Activated naive CD4-positive, alpha-beta T cell treated with anti-CD3 and anti-CD28 coated beads, Interleukin-2, amount 50 U/mL, for 24 hours (primary cell): ENCODE measurements at regions not wholly inside any gene's neighbourhood (a gene's known extent, or its start where the extent isn't known, plus 50 kb on each side); places are given as distances from the start of the nearest gene placed in this dataset.
A peak's percentile ranks its signal among the peaks of the same experiment; 100 is the strongest.
"Not testable (repeated sequence)": the region's sequence is repeated elsewhere in the genome, so short reads cannot be mapped to it uniquely, and the experiment has no call there.

Source experiments
- H3K27ac Mint-ChIP-seq: one replicate; pipeline ENCODE4 v1.8.0; 2021; ENCODE audit warnings: mild to moderate bottlenecking, mixed read lengths
- H3K27me3 Mint-ChIP-seq: one replicate; pipeline ENCODE4 v1.8.0; 2021; ENCODE audit warnings: mixed read lengths
- H3K36me3 Mint-ChIP-seq: one replicate; pipeline ENCODE4 v1.8.0; 2021; ENCODE audit warnings: mixed read lengths
- H3K4me1 Mint-ChIP-seq: one replicate; pipeline ENCODE4 v1.8.0; 2021; ENCODE audit warnings: mixed read lengths
- H3K4me3 Mint-ChIP-seq: one replicate; pipeline ENCODE4 v1.8.0; 2021; ENCODE audit warnings: mild to moderate bottlenecking, mixed read lengths
- H3K9me3 Mint-ChIP-seq: one replicate; pipeline ENCODE4 v1.8.0; 2021; ENCODE audit warnings: mixed read lengths

DNA sequence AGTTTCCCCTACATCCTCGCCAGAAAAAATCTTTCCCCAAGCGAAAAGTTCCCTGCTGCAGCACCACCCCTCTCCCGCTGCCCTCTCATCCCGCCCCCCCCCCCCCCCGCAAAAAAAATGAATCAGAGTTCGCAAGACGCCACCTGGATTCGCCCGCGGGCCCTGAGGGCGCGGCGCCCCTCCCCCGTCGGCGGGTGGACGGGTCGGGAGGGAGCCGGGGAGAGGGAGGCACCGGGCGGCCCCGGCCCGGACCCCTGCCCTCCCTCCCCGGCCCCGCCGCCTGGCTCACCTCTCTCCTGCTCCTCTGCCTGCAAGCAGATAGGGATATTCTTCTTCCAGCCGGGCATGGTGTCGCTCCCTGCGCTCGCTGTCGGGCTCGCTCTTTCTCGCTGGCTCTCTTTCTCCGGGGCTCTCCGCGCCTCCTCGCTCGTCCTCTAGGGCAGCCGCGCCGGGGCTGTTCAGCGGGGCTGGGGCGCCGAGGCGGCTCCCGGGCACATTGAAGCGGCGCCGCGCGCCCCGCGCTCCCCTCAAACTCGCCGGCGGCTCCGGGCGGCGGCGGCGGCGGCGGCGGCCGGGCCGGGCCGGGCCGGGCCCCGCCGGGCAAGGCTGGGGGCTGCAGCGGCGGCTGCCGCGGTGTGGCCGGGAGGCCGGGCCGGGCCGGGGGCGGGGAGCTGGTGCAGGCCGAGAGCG, 200.3 kb upstream of the CAND1 start:
- no peaks in the 10 kb centered on the region for H3K9me3 Mint-ChIP-seq
- peaks cover 2% of the 10 kb centered on the region for H3K36me3 Mint-ChIP-seq
- peaks cover 49% of the 10 kb centered on the region for H3K4me1 Mint-ChIP-seq
- no peaks in the 10 kb centered on the region for H3K27me3 Mint-ChIP-seq
- peak overlapping the region; percentile 96 for H3K4me3 Mint-ChIP-seq
- peak overlapping the region; percentile 84 for H3K27ac Mint-ChIP-seq

GRCh38 chr12:67069451-67070306, 199.5 kb upstream of the CAND1 start:
- Mint-ChIP-seq H3K9me3 (no peaks in the 10 kb centered on the region), H3K27me3 (no peaks in the 10 kb centered on the region), H3K36me3 (peaks cover 2% of the 10 kb centered on the region), H3K4me1 (peaks cover 50% of the 10 kb centered on the region), H3K4me3 (peak overlapping the region; percentile 88), H3K27ac (peak overlapping the region; percentile 95)

DNA sequence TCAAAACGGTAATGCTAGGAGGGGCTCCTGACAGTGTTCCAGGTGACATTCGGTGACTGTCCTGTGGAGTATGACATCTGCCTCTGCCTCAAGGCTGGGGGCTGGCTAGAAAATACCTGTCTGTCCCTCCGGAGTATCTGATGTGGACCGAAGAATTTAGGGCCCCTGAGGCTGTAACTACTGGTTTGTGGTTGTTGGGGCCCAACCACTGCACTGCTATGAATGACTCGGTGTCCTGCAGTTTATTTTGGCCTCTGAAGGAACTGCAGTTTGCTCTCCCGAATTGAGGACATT, 198.9 kb upstream of the CAND1 start:
- peaks cover 50% of the 10 kb centered on the region for H3K4me1 Mint-ChIP-seq
- H3K27ac Mint-ChIP-seq: peak overlapping the region; percentile 95
- H3K4me3 Mint-ChIP-seq: peak overlapping the region; percentile 88
- no peaks in the 10 kb centered on the region for H3K27me3 Mint-ChIP-seq
- no peaks in the 10 kb centered on the region for H3K9me3 Mint-ChIP-seq
- H3K36me3 Mint-ChIP-seq: peaks cover 2% of the 10 kb centered on the region

GRCh38 chr12:67070604-67071003, 198.6 kb upstream of the CAND1 start:
- no peaks in the 10 kb centered on the region for H3K27me3 Mint-ChIP-seq
- no peaks in the 10 kb centered on the region for H3K9me3 Mint-ChIP-seq
- H3K27ac Mint-ChIP-seq: peak overlapping the region; percentile 95
- H3K4me3 Mint-ChIP-seq: peak overlapping the region; percentile 88
- H3K4me1 Mint-ChIP-seq: peaks cover 50% of the 10 kb centered on the region
- peaks cover 2% of the 10 kb centered on the region for H3K36me3 Mint-ChIP-seq

DNA sequence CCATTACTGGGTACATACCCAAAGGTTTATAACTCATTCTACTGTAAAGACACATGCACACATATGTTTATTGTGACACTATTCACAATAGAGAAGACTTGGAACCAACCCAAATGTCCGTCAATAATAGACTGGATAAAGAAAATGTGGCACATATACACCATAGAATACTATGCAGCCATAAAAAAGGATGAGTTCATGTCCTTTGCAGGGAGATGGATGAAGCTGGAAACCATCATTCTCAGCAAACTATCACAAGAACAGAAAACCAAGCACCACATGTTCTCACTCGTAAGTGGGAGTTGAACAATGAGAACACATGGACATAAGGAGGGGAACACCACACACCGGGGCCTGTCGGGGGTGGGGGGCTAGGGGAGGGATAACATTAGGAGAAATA, 196.9 kb upstream of the CAND1 start:
- H3K27me3 Mint-ChIP-seq, H3K4me3 Mint-ChIP-seq, H3K36me3 Mint-ChIP-seq, H3K9me3 Mint-ChIP-seq, H3K27ac Mint-ChIP-seq: not testable (repeated sequence)
- H3K4me1 Mint-ChIP-seq: peaks cover 52% of the 10 kb centered on the region

- peaks cover 50% of the 10 kb centered on the region for H3K4me1 Mint-ChIP-seq
- peaks cover 2% of the 10 kb centered on the region for H3K36me3 Mint-ChIP-seq
- peak overlapping the region; percentile 68 for H3K27ac Mint-ChIP-seq
- no peaks in the 10 kb centered on the region for H3K9me3 Mint-ChIP-seq
- H3K4me3 Mint-ChIP-seq: no peak overlapping the region
- H3K27me3 Mint-ChIP-seq: no peaks in the 10 kb centered on the region
Measured at GRCh38 chr12:67073336-67073735, 195.8 kb upstream of the CAND1 start.

GRCh38 chr12:67074072-67074471, 195.1 kb upstream of the CAND1 start:
- H3K27ac Mint-ChIP-seq: no peak overlapping the region
- H3K4me3 Mint-ChIP-seq: no peak overlapping the region
- peaks cover 55% of the 10 kb centered on the region for H3K4me1 Mint-ChIP-seq
- no peaks in the 10 kb centered on the region for H3K9me3 Mint-ChIP-seq
- no peaks in the 10 kb centered on the region for H3K27me3 Mint-ChIP-seq
- H3K36me3 Mint-ChIP-seq: peaks cover 2% of the 10 kb centered on the region

DNA sequence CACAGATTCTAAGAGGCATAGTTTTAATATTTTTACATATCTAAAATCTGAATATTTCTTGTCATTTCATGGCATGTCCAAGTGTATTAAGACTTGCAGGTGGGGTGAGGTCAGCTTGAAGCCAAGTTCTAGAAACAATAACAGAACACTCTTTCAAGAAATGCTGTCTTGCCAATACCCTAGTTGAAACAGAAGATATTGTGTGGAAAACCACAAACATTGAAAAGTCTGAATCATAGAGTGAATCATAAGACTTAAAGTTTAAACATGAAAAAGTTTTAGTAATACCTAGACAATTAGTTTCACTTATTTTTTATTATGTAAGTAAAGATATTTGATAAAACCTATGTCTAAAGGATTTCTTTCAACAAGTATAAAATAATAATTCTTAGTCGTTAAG, 191.5 kb upstream of the CAND1 start:
- H3K4me1 Mint-ChIP-seq: peaks cover 64% of the 10 kb centered on the region
- no peak overlapping the region for H3K4me3 Mint-ChIP-seq
- no peaks in the 10 kb centered on the region for H3K9me3 Mint-ChIP-seq
- H3K27me3 Mint-ChIP-seq: no peaks in the 10 kb centered on the region
- H3K36me3 Mint-ChIP-seq: peaks cover 2% of the 10 kb centered on the region
- peak overlapping the region; percentile 59 for H3K27ac Mint-ChIP-seq

DNA sequence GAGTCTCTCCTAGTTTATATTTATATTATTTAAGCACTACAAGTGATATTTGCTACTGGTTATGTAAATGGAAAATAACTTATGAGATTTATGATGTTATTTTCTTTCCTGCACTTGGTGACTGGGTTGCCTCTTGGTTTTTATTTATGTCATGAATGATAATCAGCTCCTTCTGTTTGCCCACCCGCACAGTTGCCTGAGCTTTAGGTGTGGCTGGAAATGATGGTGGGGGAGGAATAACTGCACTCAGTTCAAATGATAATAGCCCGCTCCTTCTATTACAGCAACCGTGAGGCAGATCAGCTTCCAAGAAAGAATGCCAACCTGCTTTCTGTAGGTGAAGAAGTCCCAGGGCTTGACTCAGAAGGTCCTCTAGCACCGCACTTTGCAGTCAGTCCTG, 190.2 kb upstream of the CAND1 start:
- no peak overlapping the region for H3K27ac Mint-ChIP-seq

GRCh38 chr12:67080637-67081036, 188.5 kb upstream of the CAND1 start:
- Mint-ChIP-seq H3K27ac (no peak overlapping the region), H3K36me3 (no peaks in the 10 kb centered on the region), H3K4me1 (peaks cover 53% of the 10 kb centered on the region), H3K9me3 (no peaks in the 10 kb centered on the region), H3K4me3 (no peak overlapping the region), H3K27me3 (peaks cover 4% of the 10 kb centered on the region)

More for the DNA sequence above, 190.2 kb upstream of the CAND1 start:
- no peak overlapping the region for H3K4me3 Mint-ChIP-seq
- H3K4me1 Mint-ChIP-seq: peaks cover 54% of the 10 kb centered on the region
- no peaks in the 10 kb centered on the region for H3K9me3 Mint-ChIP-seq
- H3K36me3 Mint-ChIP-seq: no peaks in the 10 kb centered on the region
- H3K27me3 Mint-ChIP-seq: peaks cover 2% of the 10 kb centered on the region

DNA sequence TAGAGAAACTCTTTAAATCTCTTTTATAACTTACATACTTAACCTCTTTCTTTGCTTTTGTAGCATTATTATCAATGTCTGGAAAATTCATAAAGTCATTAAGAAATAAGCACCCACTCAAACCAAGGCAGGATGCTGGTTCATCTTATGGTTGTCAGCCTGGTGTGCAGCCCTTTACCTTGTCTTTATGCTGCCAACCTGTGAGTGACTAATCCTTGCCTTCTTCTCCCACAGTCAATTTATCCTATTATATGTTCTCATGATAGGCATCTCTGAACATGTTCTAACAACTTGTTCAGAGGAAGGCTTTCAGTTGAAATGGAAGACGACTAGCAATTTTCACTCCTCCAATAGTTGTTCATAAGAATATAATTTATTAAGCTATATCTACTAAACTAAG, 186.9 kb upstream of the CAND1 start:
- Mint-ChIP-seq H3K4me3 (no peak overlapping the region), H3K27ac (peak overlapping the region; percentile 30), H3K4me1 (peaks cover 43% of the 10 kb centered on the region), H3K27me3 (peaks cover 4% of the 10 kb centered on the region), H3K9me3 (no peaks in the 10 kb centered on the region), H3K36me3 (no peaks in the 10 kb centered on the region)

- Mint-ChIP-seq H3K36me3 (no peaks in the 10 kb centered on the region), H3K4me1 (peaks cover 14% of the 10 kb centered on the region), H3K27ac (no peak overlapping the region), H3K27me3 (peaks cover 4% of the 10 kb centered on the region), H3K4me3 (no peak overlapping the region), H3K9me3 (no peaks in the 10 kb centered on the region)
Measured at GRCh38 chr12:67085699-67086098, 183.5 kb upstream of the CAND1 start.

DNA sequence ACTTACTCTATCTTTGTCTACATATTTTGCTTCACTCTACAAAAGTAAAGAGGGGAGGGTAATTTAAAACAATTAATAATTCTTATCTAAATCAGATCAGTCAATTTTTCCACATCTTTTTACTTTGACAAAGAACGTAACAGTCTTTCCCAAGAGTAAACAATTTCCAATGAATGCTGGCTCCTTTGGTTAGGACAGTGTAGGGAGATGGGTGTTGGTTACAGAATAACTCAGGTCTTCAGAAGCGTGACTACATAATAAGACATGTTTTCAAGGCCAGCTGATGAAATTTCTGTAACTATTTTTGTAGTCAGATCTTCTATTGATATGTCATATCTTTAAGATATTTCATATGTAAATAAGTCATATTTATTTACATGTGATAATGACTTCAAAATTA, 183.0 kb upstream of the CAND1 start:
- Mint-ChIP-seq H3K27me3 (peaks cover 4% of the 10 kb centered on the region), H3K27ac (no peak overlapping the region), H3K36me3 (no peaks in the 10 kb centered on the region)

GRCh38 chr12:67088401-67089118, 180.6 kb upstream of the CAND1 start:
- no peaks in the 10 kb centered on the region for H3K36me3 Mint-ChIP-seq
- peaks cover 4% of the 10 kb centered on the region for H3K27me3 Mint-ChIP-seq
- no peak overlapping the region for H3K27ac Mint-ChIP-seq
- H3K4me1 Mint-ChIP-seq: no peaks in the 10 kb centered on the region
- no peak overlapping the region for H3K4me3 Mint-ChIP-seq
- H3K9me3 Mint-ChIP-seq: no peaks in the 10 kb centered on the region

More for the DNA sequence above, 183.0 kb upstream of the CAND1 start:
- Mint-ChIP-seq H3K4me1 (peaks cover 14% of the 10 kb centered on the region), H3K4me3 (no peak overlapping the region), H3K9me3 (no peaks in the 10 kb centered on the region)

DNA sequence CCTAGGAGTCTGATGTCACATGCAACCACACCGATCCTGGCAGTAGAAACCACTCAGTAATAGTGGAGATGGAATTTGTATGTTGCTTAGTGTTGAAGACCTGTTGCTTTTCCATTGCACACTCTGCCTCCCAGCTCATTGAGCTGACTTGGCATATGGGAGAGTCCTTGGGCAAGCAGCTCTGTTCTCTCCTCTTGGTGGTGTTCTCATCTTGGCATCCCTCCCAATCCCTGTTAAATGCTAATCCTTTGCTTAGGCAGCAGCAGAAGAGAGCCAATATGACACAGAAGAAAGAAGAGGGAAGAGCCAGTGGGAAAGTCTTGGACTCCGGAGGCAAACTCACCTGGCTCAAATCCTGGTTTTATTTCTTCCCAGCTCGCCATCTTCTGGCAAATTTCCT, 178.0 kb upstream of the CAND1 start:
- H3K27me3 Mint-ChIP-seq: no peaks in the 10 kb centered on the region
- H3K4me3 Mint-ChIP-seq: no peak overlapping the region
- no peaks in the 10 kb centered on the region for H3K4me1 Mint-ChIP-seq
- no peaks in the 10 kb centered on the region for H3K9me3 Mint-ChIP-seq
- no peaks in the 10 kb centered on the region for H3K36me3 Mint-ChIP-seq
- no peak overlapping the region for H3K27ac Mint-ChIP-seq

GRCh38 chr12:67091678-67092077, 177.5 kb upstream of the CAND1 start:
- Mint-ChIP-seq H3K4me3 (no peak overlapping the region), H3K4me1 (no peaks in the 10 kb centered on the region), H3K27ac (no peak overlapping the region), H3K27me3 (no peaks in the 10 kb centered on the region), H3K36me3 (no peaks in the 10 kb centered on the region), H3K9me3 (no peaks in the 10 kb centered on the region)
